Motor neuron (in vitro differentiated cells): ENCODE measurements at regions not wholly inside any gene's neighbourhood (a gene's known extent, or its start where the extent isn't known, plus 50 kb on each side); places are given as distances from the start of the nearest gene placed in this dataset.
"Not testable (repeated sequence)": the region's sequence is repeated elsewhere in the genome, so short reads cannot be mapped to it uniquely, and the experiment has no call there.

Experiments used
- ATAC-seq, 8 experiments: fragments of 200-7000 bp; cut with Tn5 transposase; replicated peaks in 6 of 8; 2 replicates each; pipeline ENCODE4 v1.8.0; 2021; ENCODE audit warnings: mild to moderate bottlenecking in 8 of 8, moderate library complexity in 8 of 8
- H3K27ac ChIP-seq, 2 donors: fragments of 250-450 bp; sonication (Bioruptor Pico); 2 replicates each; pipeline ENCODE4 v1.9.0; 2021; ENCODE audit warnings: antibody characterized with exemption in 2 of 2, mild to moderate bottlenecking in 2 of 2, moderate library complexity in 1 of 2
- H3K4me1 ChIP-seq, 2 donors: fragments of 250-450 bp; sonication (Bioruptor Pico); replicated peaks in 1 of 2; 2 replicates each; pipeline ENCODE4 v1.6.1; 2021; ENCODE audit warnings: antibody characterized with exemption in 2 of 2, mild to moderate bottlenecking in 2 of 2, moderate library complexity in 1 of 2
- H3K4me3 ChIP-seq, 5 donors: fragments of 250-450 bp; sonication (Bioruptor Pico); 2 replicates each; pipeline ENCODE4 v1.9.0; 2021; ENCODE audit warnings: antibody characterized with exemption in 5 of 5, mild to moderate bottlenecking in 5 of 5, moderate library complexity in 4 of 5
- WGBS, 10 experiments: fragments of 450-650 bp; shearing (Covaris generic); methylation state at CpG; one replicate each; pipeline ENCODE4 v1.0.0; 2022; 5-methylcytosine and 5-hydroxymethylcytosine counted together
- in situ Hi-C, 9 experiments: fragments of 400-800 bp; cut with MboI; loops; one replicate each; pipeline ENCODE4 v1.15.0; 2021; ENCODE audit warnings: low sequenced_read_pairs in 9 of 9, low pct_unique_long_range_greater_than_20kb in 2 of 9; ENCODE audit not compliant: unreplicated experiment in 9 of 9

DNA sequence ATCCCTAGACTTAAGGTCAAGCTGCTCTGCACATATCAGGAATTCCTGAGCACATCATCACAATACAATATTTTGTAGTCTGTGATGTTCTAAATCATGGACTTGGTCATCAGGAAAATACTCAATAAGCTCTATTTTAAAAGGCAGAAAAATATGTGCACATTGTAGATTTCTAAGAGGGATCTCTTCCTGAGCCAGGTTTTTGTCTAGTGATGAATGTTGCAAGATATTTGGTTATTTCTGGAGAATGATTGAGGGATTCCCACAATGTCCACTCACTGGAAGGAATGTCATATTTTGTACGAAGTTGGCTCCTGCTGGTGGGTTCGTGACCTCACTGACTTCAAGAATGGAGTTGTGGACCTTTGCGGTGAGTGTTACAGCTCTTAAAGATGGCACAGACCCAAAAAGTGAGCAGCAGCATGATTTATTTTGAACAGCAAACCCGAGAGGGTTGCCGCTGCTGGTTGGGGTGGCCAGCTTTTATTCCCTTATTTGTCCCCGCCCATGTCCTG lies 300.9 kb upstream of the DCN start:
- Histone ChIP-seq H3K27ac (no peak overlapping the region), H3K4me1 (no peaks in the 10 kb centered on the region), H3K4me3 (no peak overlapping the region)
- WGBS, 10 experiments, result 67 to 100% (median 93%) methylated on average over 1 to 6 of the region's 6 CpGs
- no peak for ATAC-seq
- in situ Hi-C loops, result no loop called here

DNA sequence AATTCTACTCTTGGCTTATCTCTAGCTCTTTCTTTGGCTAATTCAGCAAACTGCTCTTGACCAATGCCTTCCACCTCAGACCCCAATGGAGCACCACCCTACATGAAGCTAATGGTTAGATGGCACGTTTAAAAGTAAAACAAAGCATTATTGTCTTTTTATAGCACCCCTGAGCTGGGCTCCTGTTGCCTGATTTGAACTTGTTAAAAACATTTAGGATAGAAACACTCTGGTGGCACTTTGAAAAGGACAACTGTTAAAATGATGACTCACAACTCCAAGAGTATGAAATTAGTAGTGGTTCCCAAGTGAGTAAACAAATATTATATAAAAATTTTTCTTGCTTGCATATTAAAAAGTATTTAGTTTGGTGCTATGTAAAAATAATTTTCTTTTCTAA lies 299.6 kb upstream of the DCN start:
- no peak for ATAC-seq
- 10 to 71% (median 57%) methylated on average over 1 of the region's 1 CpG; no CpG with 5 or more reads in 1 of the 10 experiments for WGBS, 10 experiments
- no peak overlapping the region for H3K4me3 ChIP-seq
- no peaks in the 10 kb centered on the region for H3K4me1 ChIP-seq
- in situ Hi-C loops, result no loop called here
- H3K27ac ChIP-seq, result no peak overlapping the region

- Histone ChIP-seq H3K4me1 (no peaks in the 10 kb centered on the region), H3K27ac (no peak overlapping the region), H3K4me3 (no peak overlapping the region)
- ATAC-seq, result no peak
- in situ Hi-C loops, result no loop called here
- 78 to 100% (median 91%) methylated on average over 1 of the region's 1 CpG; no CpG with 5 or more reads in 2 of the 10 experiments for WGBS, 10 experiments
These were observed 295.9 kb upstream of the DCN start for GRCh38 chr12:91478500-91478899.

DNA sequence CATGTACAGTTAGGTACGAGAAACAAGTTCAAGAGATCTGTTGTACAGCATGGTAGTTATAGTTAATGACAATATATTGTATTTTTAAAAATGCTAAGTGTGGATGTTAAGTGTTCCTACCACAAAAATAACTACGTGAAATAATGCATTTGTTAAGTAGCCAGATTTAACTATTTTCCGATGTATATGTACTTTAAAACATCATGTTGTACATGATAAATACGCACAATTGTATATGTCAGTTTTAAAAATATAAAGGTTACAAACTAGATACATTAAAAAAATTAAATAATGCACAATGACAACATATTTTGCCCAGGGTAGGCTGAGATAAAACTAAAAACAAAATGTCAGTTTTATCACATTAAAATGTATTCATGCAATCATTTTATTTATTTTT lies 285.1 kb upstream of the DCN start:
- in situ Hi-C loops, result no loop called here
- no peak overlapping the region for H3K4me3 ChIP-seq
- no peak overlapping the region for H3K27ac ChIP-seq
- no peaks in the 10 kb centered on the region for H3K4me1 ChIP-seq
- no peak for ATAC-seq
- 60 to 100% (median 85%) methylated on average over 1 to 4 of the region's 4 CpGs for WGBS, 10 experiments

- ATAC-seq, result no peak
- Histone ChIP-seq H3K4me1 (no peaks in the 10 kb centered on the region), H3K4me3 (no peak overlapping the region), H3K27ac (no peak overlapping the region)
- in situ Hi-C loops, result no loop called here
- 89 to 100% (median 100%) methylated on average over 1 of the region's 1 CpG; no CpG with 5 or more reads in 4 of the 10 experiments for WGBS, 10 experiments
These were observed 278.4 kb upstream of the DCN start for GRCh38 chr12:91461061-91461460.

DNA sequence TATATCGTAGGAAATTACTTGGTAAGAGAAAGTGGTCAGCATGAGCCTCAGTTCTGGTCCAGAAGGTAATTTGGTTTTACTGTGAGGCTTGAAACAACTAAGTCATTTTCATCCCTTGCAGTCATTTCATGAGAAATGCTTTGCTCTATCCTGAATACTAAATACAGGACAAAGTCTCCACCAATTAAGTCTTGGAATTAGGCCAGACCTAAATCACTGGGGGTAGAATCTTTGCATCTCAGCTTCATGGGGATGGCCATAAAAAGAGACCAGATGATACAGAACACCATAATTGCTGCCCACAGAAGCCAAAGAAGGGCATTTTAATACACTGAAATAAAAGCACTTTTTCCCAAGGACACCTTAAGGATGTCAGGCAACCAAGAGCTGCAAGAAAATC lies 277.9 kb upstream of the DCN start:
- peaks cover 0 to 2% of the 10 kb centered on the region in 2 donors for H3K4me1 ChIP-seq
- in situ Hi-C loops, result no loop called here
- ATAC-seq, result peak in 1 of 8 experiments; percentile 72
- no peak overlapping the region for H3K4me3 ChIP-seq
- WGBS, 10 experiments, result 11 to 100% (median 96%) methylated on average over 1 of the region's 1 CpG; no CpG with 5 or more reads in 2 of the 10 experiments
- no peak overlapping the region for H3K27ac ChIP-seq

GRCh38 chr12:91455321-91455720 lies 272.7 kb upstream of the DCN start:
- Histone ChIP-seq H3K4me3 (no peak overlapping the region), H3K4me1 (peaks cover 0 to 13% of the 10 kb centered on the region in 2 donors), H3K27ac (no peak overlapping the region)
- peak in 1 of 8 experiments; percentile 19 for ATAC-seq
- in situ Hi-C loops, result no loop called here
- 31 to 69% (median 62%) methylated on average over 1 to 5 of the region's 5 CpGs for WGBS, 10 experiments

DNA sequence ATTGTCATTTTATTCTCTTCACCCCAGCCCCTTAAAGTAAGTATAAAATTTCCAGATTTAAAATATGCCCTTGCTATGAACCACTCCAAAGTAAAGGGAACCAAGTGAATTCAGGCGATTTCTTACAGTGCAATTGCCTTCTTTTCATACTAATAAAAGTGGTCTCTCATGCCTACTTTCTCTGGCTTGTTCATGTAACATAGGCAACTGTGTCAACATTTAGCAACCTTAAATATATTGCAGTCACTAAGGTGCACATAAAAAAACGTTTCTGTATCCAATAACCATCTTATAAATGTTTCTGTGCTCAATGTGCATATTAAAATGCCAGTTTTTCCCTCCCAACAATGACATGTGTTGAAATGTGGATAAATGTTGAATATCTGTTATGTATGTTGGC lies 271.6 kb upstream of the DCN start:
- ATAC-seq, result peak in 1 of 8 experiments; percentile 57
- in situ Hi-C loops, result no loop called here

GRCh38 chr12:91452464-91452863 lies 269.8 kb upstream of the DCN start:
- H3K4me3 ChIP-seq, ATAC-seq, in situ Hi-C loops, H3K27ac ChIP-seq: not testable (repeated sequence)
- H3K4me1 ChIP-seq, result peaks cover 0 to 13% of the 10 kb centered on the region in 2 donors
- WGBS, 10 experiments, result no CpG with 5 or more reads among the region's 2 CpGs

More for the DNA sequence above, 271.6 kb upstream of the DCN start:
- no peak overlapping the region for H3K27ac ChIP-seq
- no peak overlapping the region for H3K4me3 ChIP-seq
- 0 to 100% (median 42%) methylated on average over 1 to 2 of the region's 2 CpGs; no CpG with 5 or more reads in 2 of the 10 experiments for WGBS, 10 experiments
- H3K4me1 ChIP-seq, result peaks cover 0 to 13% of the 10 kb centered on the region in 2 donors

DNA sequence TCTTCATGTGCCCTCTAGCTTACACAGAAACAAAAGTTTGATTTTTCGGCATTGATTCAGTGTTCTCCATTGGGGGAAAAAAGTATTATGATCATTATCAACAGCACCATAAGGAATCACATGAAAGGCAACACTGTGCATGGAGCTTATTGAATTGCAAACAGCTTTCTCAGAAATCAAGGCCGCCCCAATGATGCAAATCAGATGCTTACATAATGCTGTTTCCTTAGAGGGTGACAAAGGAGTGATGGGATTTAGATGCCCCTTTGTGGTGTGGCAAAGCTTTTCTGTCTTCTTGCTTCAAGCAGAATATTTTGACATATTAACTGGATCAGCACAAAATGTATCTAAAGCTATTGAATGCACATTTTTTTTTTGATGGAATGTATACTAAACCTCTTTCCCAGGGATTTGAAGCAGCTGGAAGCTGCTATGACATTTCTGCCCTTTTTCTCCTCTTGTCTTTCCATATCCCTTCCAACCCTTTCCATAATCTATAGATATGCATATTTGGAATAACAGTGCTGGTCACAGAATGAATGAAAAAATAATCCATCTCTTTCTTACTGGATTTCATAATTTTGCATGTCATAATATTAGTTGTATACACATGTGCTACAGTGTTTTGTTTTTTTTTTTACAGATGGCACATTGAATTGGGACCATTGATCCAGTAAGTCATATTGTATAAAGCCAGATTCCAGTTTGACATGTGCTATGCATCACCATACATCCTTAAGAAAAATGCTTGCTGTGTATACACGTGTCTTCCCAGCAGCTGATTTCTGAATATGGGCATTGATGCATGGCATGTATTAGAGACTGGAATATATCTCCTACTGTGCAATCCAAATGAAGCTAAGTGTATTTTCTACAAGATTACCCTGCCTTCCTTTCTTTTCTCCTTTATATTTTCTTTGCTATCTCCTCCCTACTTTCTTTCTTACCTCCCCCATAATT lies 259.7 kb upstream of the DCN start:
- Histone ChIP-seq H3K27ac (peak overlapping the region; percentile 25 to 63), H3K4me1 (peaks cover 18 to 36% of the 10 kb centered on the region in 2 donors), H3K4me3 (no peak overlapping the region)
- ATAC-seq, result peak; percentile 75 to 93 (median 90)
- in situ Hi-C loops, result no loop called here
- 0 to 46% (median 7%) methylated on average over 1 to 3 of the region's 3 CpGs; no CpG with 5 or more reads in 1 of the 10 experiments for WGBS, 10 experiments

DNA sequence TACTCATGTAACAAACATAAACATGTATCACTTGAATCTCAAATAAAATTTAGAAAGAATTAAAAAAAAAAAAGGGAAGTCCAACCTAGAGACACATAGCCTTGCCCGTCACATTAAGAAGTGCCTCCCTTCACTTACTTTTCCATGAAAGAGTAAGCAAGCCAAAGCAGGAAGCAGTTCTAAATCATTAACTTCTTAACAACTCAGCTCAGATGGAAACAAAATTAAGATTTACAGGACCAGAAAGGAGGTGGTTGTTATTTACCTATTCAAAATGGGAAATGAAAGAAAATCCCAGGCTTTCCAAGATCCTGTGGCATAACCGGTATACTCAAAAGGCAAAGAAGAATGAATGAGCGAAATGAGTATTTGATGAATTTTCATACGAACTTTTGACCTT lies 258.6 kb upstream of the DCN start:
- no peak overlapping the region for H3K4me3 ChIP-seq
- in situ Hi-C loops, result no loop called here
- peaks cover 18 to 36% of the 10 kb centered on the region in 2 donors for H3K4me1 ChIP-seq
- H3K27ac ChIP-seq, result no peak overlapping the region
- WGBS, 10 experiments, result 57 to 92% (median 70%) methylated on average over 2 to 4 of the region's 4 CpGs; no CpG with 5 or more reads in 1 of the 10 experiments
- ATAC-seq, result no peak

DNA sequence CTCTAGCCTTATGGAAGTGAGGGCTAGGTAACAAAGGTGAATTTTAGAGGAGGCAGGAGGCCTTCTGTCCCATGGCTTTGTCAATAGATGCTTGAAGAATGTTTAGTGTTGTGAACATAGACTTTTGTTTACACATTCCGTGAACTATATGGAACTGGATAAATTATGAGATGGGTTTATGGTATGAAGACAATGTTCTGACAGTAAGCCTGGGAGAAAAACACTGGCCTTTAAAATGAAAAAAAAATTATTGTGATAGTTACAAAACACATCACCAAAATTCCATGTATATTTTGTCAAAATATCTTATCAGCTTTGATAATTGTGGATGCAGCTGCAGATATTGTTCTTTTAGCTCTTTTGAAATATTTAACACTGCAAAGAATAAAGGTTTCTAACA lies 251.5 kb upstream of the DCN start:
- WGBS, 10 experiments, result 50 to 100% (median 83%) methylated on average over 1 of the region's 1 CpG
- no peak overlapping the region for H3K27ac ChIP-seq
- no peak overlapping the region for H3K4me3 ChIP-seq
- in situ Hi-C loops, result no loop called here
- ATAC-seq, result no peak
- peaks cover 17 to 28% of the 10 kb centered on the region in 2 donors for H3K4me1 ChIP-seq

DNA sequence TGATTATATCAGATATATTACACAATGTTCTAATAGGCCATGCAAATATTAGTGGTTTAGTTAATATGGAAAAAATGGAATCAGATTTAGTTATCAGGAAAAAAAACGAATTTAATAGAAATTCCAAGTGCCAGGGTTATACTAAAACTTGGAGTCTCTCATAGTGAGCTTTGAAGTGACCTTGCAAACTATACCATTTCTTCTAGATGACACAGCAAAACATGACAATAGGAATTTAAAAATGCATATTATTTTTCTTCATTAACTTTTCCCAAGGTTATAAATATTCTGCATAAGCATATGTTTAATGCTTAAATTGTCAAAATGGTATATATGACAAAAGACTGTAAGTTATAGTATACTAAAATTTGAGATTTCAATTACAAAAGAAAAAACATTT lies 250.1 kb upstream of the DCN start:
- in situ Hi-C loops, result no loop called here
- no peak overlapping the region for H3K4me3 ChIP-seq
- H3K27ac ChIP-seq, result no peak overlapping the region
- peaks cover 18 to 24% of the 10 kb centered on the region in 2 donors for H3K4me1 ChIP-seq
- 0 to 60% (median 17%) methylated on average over 1 of the region's 1 CpG; no CpG with 5 or more reads in 2 of the 10 experiments for WGBS, 10 experiments
- no peak for ATAC-seq
